ENCODE measurements at regions not wholly inside any gene's neighbourhood (a gene's known extent, or its start where the extent isn't known, plus 50 kb on each side); places are given as distances from the start of the nearest gene placed in this dataset.
A peak's percentile ranks its signal among the peaks of the same experiment; 100 is the strongest.

GRCh38 chr19:33902802-33903488, 106.3 kb downstream of the KCTD15 start:
- Mint-ChIP-seq H3K36me3 (no peaks in the 10 kb centered on the region), H3K4me1 (peaks cover 0 to 6% (median 3%) of the 10 kb centered on the region in 4 donors), H3K9me3 (peaks cover 0 to 18% (median 5%) of the 10 kb centered on the region in 7 donors), H3K4me3 (no peak overlapping the region), H3K27me3 (peaks cover 31% of the 10 kb centered on the region), H3K27ac (no peak overlapping the region)
- Histone ChIP-seq H3K9me3 (ENCODE audit: control insufficient read depth in 2 of 2, low read length in 2 of 2) (peaks cover 8 to 12% of the 10 kb centered on the region in 2 experiments), H3K27me3 (ENCODE audit: control insufficient read depth, insufficient read depth, low read length) (peaks cover 16% of the 10 kb centered on the region), H3K4me1 (ENCODE audit: control insufficient read depth, insufficient read depth, low read length, poor library complexity, severe bottlenecking) (peaks cover 4% of the 10 kb centered on the region), H3K36me3 (ENCODE audit: control insufficient read depth, insufficient read depth, low read length) (no peaks in the 10 kb centered on the region), H3K4me3 (ENCODE audit: low read depth, low read length) (no peak overlapping the region), H3K27ac (ENCODE audit: insufficient read depth, low read length, poor library complexity, severe bottlenecking) (no peak overlapping the region)
- DNase-seq (no peak), ATAC-seq (ENCODE audit: low read depth in 2 of 2) (no peak)

- ATAC-seq (ENCODE audit: low read depth in 2 of 2), result no peak
- Mint-ChIP-seq H3K27me3 (peaks cover 32% of the 10 kb centered on the region), H3K4me3 (no peak overlapping the region), H3K27ac (no peak overlapping the region), H3K36me3 (no peaks in the 10 kb centered on the region), H3K4me1 (peaks cover 0 to 6% (median 3%) of the 10 kb centered on the region in 4 donors), H3K9me3 (peaks cover 0 to 13% (median 0%) of the 10 kb centered on the region in 7 donors)
- no peak overlapping the region for H3K4me3 ChIP-seq (ENCODE audit: low read depth, low read length)
- H3K9me3 ChIP-seq (ENCODE audit: control insufficient read depth in 2 of 2, low read length in 2 of 2), result peaks cover 5 to 7% of the 10 kb centered on the region in 2 experiments
- no peak for DNase-seq
- H3K4me1 ChIP-seq (ENCODE audit: control insufficient read depth, insufficient read depth, low read length, poor library complexity, severe bottlenecking), result peaks cover 4% of the 10 kb centered on the region
- H3K27me3 ChIP-seq (ENCODE audit: control insufficient read depth, insufficient read depth, low read length), result peaks cover 16% of the 10 kb centered on the region
- H3K36me3 ChIP-seq (ENCODE audit: control insufficient read depth, insufficient read depth, low read length), result no peaks in the 10 kb centered on the region
- H3K27ac ChIP-seq (ENCODE audit: insufficient read depth, low read length, poor library complexity, severe bottlenecking), result no peak overlapping the region
These were observed 106.8 kb downstream of the KCTD15 start for GRCh38 chr19:33903489-33903850.

DNA sequence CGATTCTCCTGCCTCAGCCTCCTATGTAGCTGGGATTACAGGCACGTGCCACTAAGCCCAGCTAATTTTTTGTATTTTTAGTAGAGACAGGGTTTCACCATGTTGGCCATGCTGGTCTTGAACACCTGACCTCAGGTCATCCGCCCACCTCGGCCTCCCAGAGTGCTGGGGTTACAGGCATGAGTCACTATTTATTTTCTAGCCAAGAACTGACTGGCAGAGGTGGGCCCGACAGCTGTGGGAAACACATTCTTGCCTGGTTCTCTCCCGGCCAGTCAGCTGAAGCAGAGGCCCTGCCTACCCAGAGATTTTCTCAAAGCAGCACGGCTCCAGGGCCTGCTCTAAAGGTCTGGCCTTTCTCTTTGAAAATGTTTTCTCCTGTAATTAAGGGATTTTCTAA, 108.0 kb downstream of the KCTD15 start:
- Mint-ChIP-seq H3K9me3 (peaks cover 0 to 5% (median 0%) of the 10 kb centered on the region in 7 donors), H3K4me1 (peaks cover 0 to 6% (median 3%) of the 10 kb centered on the region in 4 donors), H3K4me3 (peak overlapping the region in 2 of 4 donors; percentile 11 to 52), H3K27me3 (peaks cover 38% of the 10 kb centered on the region), H3K36me3 (no peaks in the 10 kb centered on the region), H3K27ac (no peak overlapping the region)
- H3K4me1 ChIP-seq (ENCODE audit: control insufficient read depth, insufficient read depth, low read length, poor library complexity, severe bottlenecking), result peaks cover 4% of the 10 kb centered on the region
- DNase-seq (no peak), ATAC-seq (ENCODE audit: low read depth in 2 of 2) (no peak)
- no peak overlapping the region for H3K4me3 ChIP-seq (ENCODE audit: low read depth, low read length)
- no peaks in the 10 kb centered on the region for H3K36me3 ChIP-seq (ENCODE audit: control insufficient read depth, insufficient read depth, low read length)
- no peaks in the 10 kb centered on the region for H3K9me3 ChIP-seq (ENCODE audit: control insufficient read depth in 2 of 2, low read length in 2 of 2)
- peaks cover 16% of the 10 kb centered on the region for H3K27me3 ChIP-seq (ENCODE audit: control insufficient read depth, insufficient read depth, low read length)
- H3K27ac ChIP-seq (ENCODE audit: insufficient read depth, low read length, poor library complexity, severe bottlenecking), result no peak overlapping the region

DNA sequence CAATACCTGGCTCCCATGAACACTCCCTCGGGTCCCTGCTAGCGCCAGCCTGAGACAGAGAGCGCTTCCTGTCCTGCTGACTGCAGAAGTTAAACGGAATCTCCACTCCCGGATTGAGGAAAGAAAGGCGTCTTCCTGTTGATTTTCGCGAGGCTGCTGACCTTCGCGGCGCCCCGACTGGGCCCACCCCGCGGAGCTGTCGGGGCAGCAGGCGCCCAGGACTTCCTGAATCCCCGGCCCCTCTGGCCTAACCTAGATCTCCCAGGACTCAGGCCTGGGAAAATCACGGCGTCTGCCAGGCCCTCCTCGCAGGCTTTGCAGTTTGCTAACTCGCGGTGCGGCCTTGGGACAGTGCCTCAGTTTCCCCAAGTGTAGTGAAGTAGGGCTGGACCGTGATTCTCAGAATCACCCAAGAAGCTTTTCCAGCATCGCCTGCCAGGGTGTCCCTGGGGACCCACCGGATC, 108.8 kb downstream of the KCTD15 start:
- Mint-ChIP-seq H3K4me1 (peaks cover 0 to 6% (median 3%) of the 10 kb centered on the region in 4 donors), H3K9me3 (no peaks in the 10 kb centered on the region), H3K36me3 (no peaks in the 10 kb centered on the region), H3K27me3 (peaks cover 38% of the 10 kb centered on the region), H3K4me3 (peak overlapping the region in 3 of 4 donors; percentile 8 to 61 (median 52)), H3K27ac (no peak overlapping the region)
- DNase-seq (no peak), ATAC-seq (ENCODE audit: low read depth in 2 of 2) (no peak)
- Histone ChIP-seq H3K4me1 (ENCODE audit: control insufficient read depth, insufficient read depth, low read length, poor library complexity, severe bottlenecking) (peaks cover 4% of the 10 kb centered on the region), H3K36me3 (ENCODE audit: control insufficient read depth, insufficient read depth, low read length) (no peaks in the 10 kb centered on the region), H3K9me3 (ENCODE audit: control insufficient read depth in 2 of 2, low read length in 2 of 2) (no peaks in the 10 kb centered on the region), H3K27me3 (ENCODE audit: control insufficient read depth, insufficient read depth, low read length) (peaks cover 16% of the 10 kb centered on the region), H3K27ac (ENCODE audit: insufficient read depth, low read length, poor library complexity, severe bottlenecking) (no peak overlapping the region), H3K4me3 (ENCODE audit: low read depth, low read length) (no peak overlapping the region)

- peaks cover 4% of the 10 kb centered on the region for H3K4me1 ChIP-seq (ENCODE audit: control insufficient read depth, insufficient read depth, low read length, poor library complexity, severe bottlenecking)
- ATAC-seq (ENCODE audit: low read depth in 2 of 2) (no peak), DNase-seq (no peak)
- no peaks in the 10 kb centered on the region for H3K9me3 ChIP-seq (ENCODE audit: control insufficient read depth in 2 of 2, low read length in 2 of 2)
- H3K27me3 ChIP-seq (ENCODE audit: control insufficient read depth, insufficient read depth, low read length), result peaks cover 17% of the 10 kb centered on the region
- Mint-ChIP-seq H3K4me3 (no peak overlapping the region), H3K9me3 (peaks cover 0 to 3% (median 0%) of the 10 kb centered on the region in 7 donors), H3K36me3 (no peaks in the 10 kb centered on the region), H3K4me1 (peaks cover 0 to 6% (median 3%) of the 10 kb centered on the region in 4 donors), H3K27ac (no peak overlapping the region), H3K27me3 (peaks cover 42% of the 10 kb centered on the region)
- no peaks in the 10 kb centered on the region for H3K36me3 ChIP-seq (ENCODE audit: control insufficient read depth, insufficient read depth, low read length)
- H3K4me3 ChIP-seq (ENCODE audit: low read depth, low read length), result no peak overlapping the region
- no peak overlapping the region for H3K27ac ChIP-seq (ENCODE audit: insufficient read depth, low read length, poor library complexity, severe bottlenecking)
These were observed 109.4 kb downstream of the KCTD15 start for GRCh38 chr19:33905937-33906577.

GRCh38 chr19:33906578-33907335, 110.1 kb downstream of the KCTD15 start:
- H3K4me3 ChIP-seq (ENCODE audit: low read depth, low read length), result no peak overlapping the region
- peak overlapping the region in 1 of 4 donors; percentile 51 for H3K4me3 Mint-ChIP-seq
- peaks cover 17% of the 10 kb centered on the region for H3K27me3 ChIP-seq (ENCODE audit: control insufficient read depth, insufficient read depth, low read length)
- H3K36me3 ChIP-seq (ENCODE audit: control insufficient read depth, insufficient read depth, low read length), result no peaks in the 10 kb centered on the region
- ATAC-seq (ENCODE audit: low read depth in 2 of 2), result no peak
- H3K4me1 Mint-ChIP-seq, result peaks cover 0 to 6% (median 3%) of the 10 kb centered on the region in 4 donors
- H3K9me3 ChIP-seq (ENCODE audit: control insufficient read depth in 2 of 2, low read length in 2 of 2), result no peaks in the 10 kb centered on the region
- peaks cover 45% of the 10 kb centered on the region for H3K27me3 Mint-ChIP-seq
- H3K27ac Mint-ChIP-seq, result no peak overlapping the region
- no peak for DNase-seq
- H3K9me3 Mint-ChIP-seq, result peaks cover 0 to 3% (median 0%) of the 10 kb centered on the region in 7 donors
- H3K27ac ChIP-seq (ENCODE audit: insufficient read depth, low read length, poor library complexity, severe bottlenecking), result no peak overlapping the region
- H3K36me3 Mint-ChIP-seq, result no peaks in the 10 kb centered on the region
- H3K4me1 ChIP-seq (ENCODE audit: control insufficient read depth, insufficient read depth, low read length, poor library complexity, severe bottlenecking), result peaks cover 4% of the 10 kb centered on the region

DNA sequence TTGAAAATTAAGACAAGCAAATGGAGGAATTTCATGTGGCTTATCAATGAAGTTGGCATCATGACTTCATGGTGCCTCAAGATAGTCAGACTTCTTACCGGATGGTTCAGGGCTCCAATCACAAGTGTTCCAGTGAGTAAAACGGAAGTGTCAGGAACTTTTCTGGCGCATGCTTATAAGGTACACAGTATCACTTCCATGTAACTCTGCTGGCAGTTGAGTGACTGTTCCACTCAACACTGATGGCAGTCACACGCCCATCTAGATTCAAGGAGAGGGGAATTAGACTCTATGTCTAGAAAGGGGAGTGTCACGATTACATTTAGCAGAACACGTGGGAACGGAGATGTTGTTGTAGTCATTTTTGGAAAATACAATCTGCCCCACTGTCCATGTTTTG, 114.3 kb downstream of the KCTD15 start:
- Histone ChIP-seq H3K4me3 (ENCODE audit: low read depth, low read length) (no peak overlapping the region), H3K36me3 (ENCODE audit: control insufficient read depth, insufficient read depth, low read length) (no peaks in the 10 kb centered on the region), H3K27me3 (ENCODE audit: control insufficient read depth, insufficient read depth, low read length) (peaks cover 8% of the 10 kb centered on the region), H3K4me1 (ENCODE audit: control insufficient read depth, insufficient read depth, low read length, poor library complexity, severe bottlenecking) (no peaks in the 10 kb centered on the region), H3K27ac (ENCODE audit: insufficient read depth, low read length, poor library complexity, severe bottlenecking) (no peak overlapping the region), H3K9me3 (ENCODE audit: control insufficient read depth in 2 of 2, low read length in 2 of 2) (no peaks in the 10 kb centered on the region)
- ATAC-seq (ENCODE audit: low read depth in 2 of 2) (no peak), DNase-seq (no peak)
- peaks cover 0 to 3% (median 0%) of the 10 kb centered on the region in 7 donors for H3K9me3 Mint-ChIP-seq
- H3K4me3 Mint-ChIP-seq, result no peak overlapping the region
- no peak overlapping the region for H3K27ac Mint-ChIP-seq
- no peaks in the 10 kb centered on the region for H3K36me3 Mint-ChIP-seq
- no peaks in the 10 kb centered on the region for H3K4me1 Mint-ChIP-seq
- peaks cover 27% of the 10 kb centered on the region for H3K27me3 Mint-ChIP-seq
